Suprapubic skin (tissue), 4 donors: ENCODE measurements at regions not wholly inside any gene's neighbourhood (a gene's known extent, or its start where the extent isn't known, plus 50 kb on each side); places are given as distances from the start of the nearest gene placed in this dataset.

ENCODE experiments used
- CTCF ChIP-seq, 2 donors: fragments of 200-600 bp in 1 of 2; fragments of 450-650 bp in 1 of 2; sonication (generic) in 1 of 2; IDR thresholded peaks; one replicate each; pipeline ENCODE4 v1.5.1; 2016 to 2019; ENCODE audit warnings: antibody characterized with exemption in 2 of 2, mild to moderate bottlenecking in 1 of 2, moderate library complexity in 1 of 2
- POLR2A ChIP-seq, 2 donors: fragments of 450-650 bp; IDR thresholded peaks; one replicate each; pipeline ENCODE4 v1.6.1; 2017; ENCODE audit warnings: antibody characterized with exemption in 2 of 2, mild to moderate bottlenecking in 2 of 2, moderate library complexity in 2 of 2
- POLR2AphosphoS5 ChIP-seq, 3 donors: sonication (generic); formaldehyde crosslinking; IDR thresholded peaks; one replicate each; pipeline ENCODE4 v1.6.1; 2017; ENCODE audit warnings: antibody characterized with exemption in 3 of 3

- TF ChIP-seq CTCF (IDR thresholded peaks at IDR 0.05) (no peak), POLR2A (IDR thresholded peaks at IDR 0.05) (no peak), POLR2AphosphoS5 (IDR thresholded peaks at IDR 0.05) (no peak)
These were observed 502.8 kb upstream of the MARCKS start for GRCh38 chr6:113354204-113354895.
